ENCODE measurements at regions not wholly inside any gene's neighbourhood (a gene's known extent, or its start where the extent isn't known, plus 50 kb on each side); places are given as distances from the start of the nearest gene placed in this dataset.

- no peak overlapping the region for H3K27ac ChIP-seq
- TF ChIP-seq ZFX (IDR thresholded peaks at IDR 0.05), result no peak
- TF ChIP-seq, protein P1, sequence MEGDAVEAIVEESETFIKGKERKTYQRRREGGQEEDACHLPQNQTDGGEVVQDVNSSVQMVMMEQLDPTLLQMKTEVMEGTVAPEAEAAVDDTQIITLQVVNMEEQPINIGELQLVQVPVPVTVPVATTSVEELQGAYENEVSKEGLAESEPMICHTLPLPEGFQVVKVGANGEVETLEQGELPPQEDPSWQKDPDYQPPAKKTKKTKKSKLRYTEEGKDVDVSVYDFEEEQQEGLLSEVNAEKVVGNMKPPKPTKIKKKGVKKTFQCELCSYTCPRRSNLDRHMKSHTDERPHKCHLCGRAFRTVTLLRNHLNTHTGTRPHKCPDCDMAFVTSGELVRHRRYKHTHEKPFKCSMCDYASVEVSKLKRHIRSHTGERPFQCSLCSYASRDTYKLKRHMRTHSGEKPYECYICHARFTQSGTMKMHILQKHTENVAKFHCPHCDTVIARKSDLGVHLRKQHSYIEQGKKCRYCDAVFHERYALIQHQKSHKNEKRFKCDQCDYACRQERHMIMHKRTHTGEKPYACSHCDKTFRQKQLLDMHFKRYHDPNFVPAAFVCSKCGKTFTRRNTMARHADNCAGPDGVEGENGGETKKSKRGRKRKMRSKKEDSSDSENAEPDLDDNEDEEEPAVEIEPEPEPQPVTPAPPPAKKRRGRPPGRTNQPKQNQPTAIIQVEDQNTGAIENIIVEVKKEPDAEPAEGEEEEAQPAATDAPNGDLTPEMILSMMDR (conservative IDR thresholded peaks at IDR 0.05), result no peak
Measured at GRCh38 chr5:119862619-119863018, 233.3 kb downstream of the FAM170A start.

- H3K27ac ChIP-seq, result no peak overlapping the region
- TF ChIP-seq, protein P1 (conservative IDR thresholded peaks at IDR 0.05), result no peak
- TF ChIP-seq ZFX (IDR thresholded peaks at IDR 0.05), result no peak
Measured at GRCh38 chr5:119864286-119864685, 234.9 kb downstream of the FAM170A start.

DNA sequence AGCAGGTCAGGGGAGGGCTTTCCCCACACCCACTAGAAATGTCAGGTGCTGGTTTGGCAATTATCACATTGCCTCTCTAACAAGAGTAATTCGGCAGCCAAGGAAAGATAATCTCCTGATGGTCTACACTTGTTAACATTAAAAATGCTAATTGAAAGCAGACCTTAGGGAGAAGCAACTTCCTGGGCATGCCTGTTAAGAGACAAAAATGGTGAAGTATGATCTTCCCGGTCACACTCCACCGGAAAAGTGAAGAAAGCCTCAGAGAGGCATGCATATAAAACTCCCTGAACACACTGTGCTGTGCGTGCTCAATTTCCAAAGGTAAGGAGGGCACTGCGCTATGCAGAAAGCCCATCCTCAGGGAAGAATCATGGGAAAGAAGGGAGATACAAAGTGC, 244.3 kb downstream of the FAM170A start:
- no peak for TF ChIP-seq ZFX (IDR thresholded peaks at IDR 0.05)
- TF ChIP-seq, protein P1 (conservative IDR thresholded peaks at IDR 0.05), result no peak
- no peak overlapping the region for H3K27ac ChIP-seq

DNA sequence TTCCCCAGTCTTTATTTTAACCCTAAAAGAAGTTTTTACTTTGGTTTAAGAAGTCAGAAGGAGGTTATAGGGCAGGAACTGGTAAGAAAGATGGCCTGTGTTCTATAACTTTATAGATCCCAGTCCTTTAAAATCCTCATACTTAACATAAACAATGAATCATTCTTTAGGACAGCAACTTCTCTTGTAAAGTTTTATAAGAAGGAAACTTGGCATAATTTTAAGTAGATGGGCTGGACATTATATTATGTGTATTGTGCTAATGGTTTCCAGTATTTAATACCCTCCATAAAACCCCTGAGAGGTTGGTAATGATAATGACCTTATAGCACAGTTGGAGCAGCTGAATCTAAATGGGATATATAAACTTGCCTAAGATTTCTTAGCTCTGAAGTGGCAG, 247.2 kb downstream of the FAM170A start:
- H3K27ac ChIP-seq, result no peak overlapping the region
- no peak for TF ChIP-seq ZFX (IDR thresholded peaks at IDR 0.05)
- TF ChIP-seq, protein P1 (conservative IDR thresholded peaks at IDR 0.05), result no peak

DNA sequence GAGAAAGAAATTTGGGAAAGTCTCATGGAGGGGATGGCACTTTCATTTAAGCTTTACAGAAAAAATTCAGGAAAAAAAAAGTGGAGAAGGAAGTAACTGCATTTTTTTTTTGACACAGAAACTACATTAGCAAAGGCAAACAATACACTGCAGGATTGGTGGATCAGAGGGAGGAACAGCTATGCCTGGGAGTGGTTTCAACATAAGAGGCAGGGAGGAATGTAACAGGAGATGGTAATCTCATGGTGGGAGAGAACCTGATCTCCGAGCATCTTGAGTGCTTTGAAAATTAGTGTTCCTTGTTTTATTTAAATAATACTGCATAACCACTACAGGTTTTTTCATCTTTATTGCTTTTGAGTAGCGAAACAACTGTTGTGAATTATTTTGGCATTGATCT, 249.4 kb downstream of the FAM170A start:
- TF ChIP-seq ZFX (IDR thresholded peaks at IDR 0.05), result no peak
- TF ChIP-seq, protein P1 (conservative IDR thresholded peaks at IDR 0.05), result no peak
- no peak overlapping the region; the same call in 1 of the 2 replicates for H3K27ac ChIP-seq

GRCh38 chr5:119879446-119879845, 250.1 kb downstream of the FAM170A start:
- no peak overlapping the region for H3K27ac ChIP-seq
- TF ChIP-seq, protein P1 (conservative IDR thresholded peaks at IDR 0.05), result no peak
- TF ChIP-seq ZFX (IDR thresholded peaks at IDR 0.05), result no peak

GRCh38 chr5:119895066-119895465, 265.7 kb downstream of the FAM170A start:
- TF ChIP-seq ZFX (IDR thresholded peaks at IDR 0.05), result no peak
- TF ChIP-seq, protein P1 (conservative IDR thresholded peaks at IDR 0.05), result no peak
- H3K27ac ChIP-seq, result no peak overlapping the region

Measured in C4-2B (cell line).